HG03521 (cell line): ENCODE measurements at regions not wholly inside any gene's neighbourhood (a gene's known extent, or its start where the extent isn't known, plus 50 kb on each side); places are given as distances from the start of the nearest gene placed in this dataset.

Experiments
- ATAC-seq: cut with Tn5 transposase; IDR thresholded peaks from one replicate; pipeline ENCODE4 v1.9.1; 2021; ENCODE audit warnings: mild to moderate bottlenecking, moderate library complexity; ENCODE audit not compliant: unreplicated experiment

- ATAC-seq = no peak
Observed at GRCh38 chr10:88126699-88127098, 263.3 kb downstream of the PTEN start.

- ATAC-seq = no peak
Observed at GRCh38 chr10:88127269-88127668, 263.8 kb downstream of the PTEN start.

DNA sequence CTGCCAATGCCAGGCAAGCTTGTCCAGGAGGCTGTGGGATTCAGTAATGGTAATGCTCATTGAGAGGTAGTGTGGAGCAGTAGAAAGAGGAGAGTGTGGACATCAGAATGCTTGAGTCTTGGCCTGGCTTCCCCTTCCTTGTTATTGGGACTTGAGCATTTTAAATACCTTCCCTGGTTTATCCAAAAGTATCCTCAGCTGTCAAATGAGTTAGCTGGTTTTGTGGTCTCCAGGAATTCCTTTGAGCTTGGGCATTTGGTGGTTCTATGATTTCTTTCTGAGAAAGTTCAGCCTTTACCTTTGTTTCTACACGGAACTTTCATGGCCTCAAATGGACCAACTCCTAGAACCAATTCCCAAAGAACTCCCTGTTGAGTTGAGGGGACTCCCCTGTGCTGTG is 264.3 kb downstream of the PTEN start:
- ATAC-seq = no peak

DNA sequence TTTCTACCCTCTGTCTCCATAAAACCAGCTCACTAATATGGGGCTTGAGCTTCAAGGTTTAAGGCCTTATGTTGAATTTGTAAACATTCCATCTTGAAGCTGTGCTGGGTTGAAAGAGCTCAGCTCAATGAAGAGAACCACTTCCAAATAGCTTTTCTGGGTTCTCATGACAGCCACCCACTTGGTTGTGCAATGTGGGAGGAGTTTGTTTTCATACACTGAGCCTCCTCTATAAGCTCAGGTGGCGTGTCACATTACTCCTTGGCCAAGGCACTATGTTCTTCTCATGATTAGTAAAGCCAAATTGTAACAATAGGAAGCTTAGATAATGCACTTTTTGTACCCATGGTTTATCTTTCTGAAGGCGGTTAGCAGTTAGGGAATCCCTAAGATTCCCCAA is 265.6 kb downstream of the PTEN start:
- ATAC-seq = no peak

GRCh38 chr10:88130912-88131311 is 267.5 kb downstream of the PTEN start:
- no peak for ATAC-seq

- no peak for ATAC-seq
Observed at GRCh38 chr10:88131511-88132139, 268.2 kb downstream of the PTEN start.

- no peak for ATAC-seq
Observed at GRCh38 chr10:88136712-88137111, 273.3 kb downstream of the PTEN start.

GRCh38 chr10:88138319-88138848 is 275.0 kb downstream of the PTEN start:
- ATAC-seq = peak; percentile 84

- no peak for ATAC-seq
Observed at GRCh38 chr10:88147000-88147798, 283.8 kb downstream of the PTEN start.

DNA sequence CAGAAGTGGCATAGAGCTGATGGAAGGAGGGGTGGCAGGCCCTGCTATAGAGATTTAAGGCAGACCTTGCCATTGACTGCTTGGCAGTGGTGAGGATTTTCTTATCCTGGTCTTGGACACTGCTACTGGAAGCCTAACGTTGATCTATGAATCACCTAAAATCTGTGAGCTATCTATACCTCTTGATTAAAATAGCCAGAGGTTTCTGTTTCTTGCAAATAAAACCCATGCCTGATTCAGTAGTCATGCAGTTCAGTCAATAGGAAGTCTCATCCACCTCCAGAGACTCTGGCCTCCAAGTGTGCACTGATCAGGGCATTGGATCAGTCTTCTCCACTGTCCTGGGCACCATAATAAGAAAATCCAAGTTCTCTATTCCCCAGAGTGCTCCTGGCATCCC is 286.5 kb downstream of the PTEN start:
- no peak for ATAC-seq

GRCh38 chr10:88150339-88150738 is 286.9 kb downstream of the PTEN start:
- ATAC-seq = no peak

DNA sequence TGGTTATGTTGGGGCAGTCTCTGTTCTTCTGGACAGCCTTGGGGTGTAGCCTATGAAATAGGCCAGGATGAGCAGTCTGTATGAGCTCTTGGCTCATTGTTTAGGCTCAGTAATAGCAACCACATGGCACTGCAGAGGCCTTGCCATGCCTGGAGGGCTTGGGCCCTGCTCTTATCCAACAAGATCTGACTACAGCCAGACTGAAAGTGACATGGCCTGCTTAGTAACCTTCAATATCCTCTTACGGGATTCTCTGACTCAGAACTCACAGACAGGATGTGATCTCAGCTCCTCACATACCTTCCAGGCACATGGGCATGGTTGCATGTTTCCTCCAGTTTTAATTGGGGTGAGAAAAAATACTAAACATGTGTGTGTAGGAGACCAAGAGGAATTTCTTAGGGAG is 289.3 kb downstream of the PTEN start:
- ATAC-seq = no peak

GRCh38 chr10:88154596-88155250 is 291.3 kb downstream of the PTEN start:
- ATAC-seq = no peak

GRCh38 chr10:88156341-88156740 is 292.9 kb downstream of the PTEN start:
- no peak for ATAC-seq

DNA sequence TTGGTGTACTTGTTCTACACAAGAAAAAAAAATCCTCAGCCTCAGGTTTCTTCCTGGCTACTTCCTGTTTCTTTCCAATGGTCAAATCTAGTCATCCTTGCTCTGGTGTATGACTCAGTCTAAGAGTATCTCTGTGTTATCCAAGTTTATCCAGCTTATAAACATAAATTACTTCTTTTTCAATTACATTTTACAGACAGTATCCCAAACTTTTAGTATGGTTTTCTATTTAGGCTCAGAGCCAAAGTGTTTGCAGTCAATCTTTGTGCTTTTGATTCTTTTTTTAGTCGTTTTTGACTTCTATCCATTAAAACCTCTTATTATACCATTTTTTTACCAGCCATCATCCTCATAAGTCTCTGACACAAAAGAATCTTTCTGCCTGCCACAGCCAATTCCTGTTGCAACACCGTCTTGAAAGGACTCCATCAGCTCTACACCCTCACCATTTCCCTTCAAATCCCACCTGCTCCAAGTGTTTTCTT is 294.6 kb downstream of the PTEN start:
- no peak for ATAC-seq

DNA sequence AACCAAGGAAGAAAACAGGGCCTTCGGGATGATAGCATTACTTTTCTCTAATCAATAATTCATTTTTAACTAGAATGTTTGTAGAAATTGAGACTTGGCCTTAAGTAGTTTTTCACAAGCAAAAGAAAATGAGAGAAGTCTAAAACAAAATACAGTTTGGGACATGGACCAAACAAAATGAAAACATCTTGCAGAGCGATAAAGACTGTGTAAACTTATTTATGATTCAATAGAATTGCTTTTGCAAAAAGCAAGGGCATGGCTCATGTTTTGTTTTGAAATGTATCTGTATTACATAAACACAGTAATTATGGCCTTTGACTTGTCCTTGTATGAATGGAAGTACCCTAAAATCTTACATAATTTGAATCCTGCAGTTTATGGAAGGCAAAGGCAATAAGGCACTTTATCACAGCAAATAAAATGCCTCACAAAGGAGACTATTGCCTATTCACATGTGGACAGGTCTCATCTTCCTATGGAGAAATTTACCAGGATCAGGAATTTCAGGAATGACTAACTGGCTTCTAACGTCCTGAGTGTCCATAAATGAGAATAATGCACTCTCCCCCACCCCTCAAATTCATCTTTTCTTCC is 295.2 kb downstream of the PTEN start:
- ATAC-seq = no peak

DNA sequence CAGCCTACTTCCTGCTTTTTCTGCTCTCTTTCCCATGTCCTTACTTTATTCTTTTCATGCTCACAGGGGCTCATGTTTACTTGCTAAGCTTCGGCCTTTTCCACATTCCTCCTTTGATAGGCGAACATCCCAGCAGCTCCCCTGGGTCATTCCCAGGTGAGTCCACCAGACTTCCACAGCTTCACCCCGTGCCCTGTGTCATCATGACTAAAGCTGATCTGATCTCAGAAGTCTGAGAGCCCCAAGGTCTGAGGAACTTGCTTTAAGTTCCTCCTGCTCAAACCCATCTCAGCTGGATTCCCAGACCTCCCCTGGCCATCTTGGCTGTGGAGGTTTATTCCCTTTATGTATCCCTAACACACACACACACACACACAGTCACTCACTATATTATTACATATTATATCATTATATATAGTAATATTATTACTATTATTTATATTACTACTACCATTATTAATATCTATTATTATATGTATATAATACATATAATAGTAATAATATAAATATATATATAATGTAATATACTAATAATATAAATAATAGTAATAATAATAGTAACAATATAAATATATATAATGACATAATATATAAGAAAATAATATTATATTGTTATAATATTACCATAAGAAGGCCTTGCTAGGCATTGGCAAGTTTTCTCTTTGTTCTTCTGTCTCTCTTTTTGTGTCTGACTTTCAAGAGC is 295.9 kb downstream of the PTEN start:
- no peak for ATAC-seq

DNA sequence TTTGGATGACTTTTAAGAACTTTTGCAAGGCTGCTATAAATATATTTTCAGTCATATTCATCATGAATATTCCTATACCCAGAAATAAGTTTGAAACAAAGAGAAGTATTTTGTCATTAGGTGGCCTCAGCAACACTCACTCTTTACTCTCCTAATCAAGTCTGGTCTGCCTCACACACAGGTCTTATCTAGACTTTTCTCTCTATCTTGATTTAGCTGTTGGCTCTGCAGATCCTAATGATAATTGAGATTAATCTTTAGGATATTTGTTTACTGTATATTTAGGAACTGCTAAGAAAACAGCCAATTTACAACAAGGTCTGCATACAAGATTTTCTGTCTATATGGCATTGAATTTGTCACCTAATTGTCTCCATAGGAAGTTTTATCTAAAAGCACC is 297.6 kb downstream of the PTEN start:
- no peak for ATAC-seq

DNA sequence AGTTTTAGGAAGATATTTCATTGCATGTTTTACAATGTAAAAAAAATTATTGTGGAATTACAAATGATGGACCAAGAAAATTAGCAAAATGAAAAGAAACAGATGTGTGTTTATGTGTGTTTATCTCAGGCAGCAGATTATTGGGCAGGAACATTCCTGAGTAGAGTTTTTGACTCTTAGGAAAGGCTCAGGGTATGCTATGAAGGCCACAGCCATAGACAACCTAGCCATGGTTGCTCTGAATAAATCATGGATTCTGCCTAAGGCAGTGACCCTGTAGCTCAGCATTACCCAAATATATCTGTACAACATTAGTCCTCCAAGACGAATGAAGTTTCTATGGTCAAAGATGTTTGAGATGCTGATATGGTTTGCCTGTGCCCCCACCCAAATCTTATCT is 298.3 kb downstream of the PTEN start:
- ATAC-seq = no peak

DNA sequence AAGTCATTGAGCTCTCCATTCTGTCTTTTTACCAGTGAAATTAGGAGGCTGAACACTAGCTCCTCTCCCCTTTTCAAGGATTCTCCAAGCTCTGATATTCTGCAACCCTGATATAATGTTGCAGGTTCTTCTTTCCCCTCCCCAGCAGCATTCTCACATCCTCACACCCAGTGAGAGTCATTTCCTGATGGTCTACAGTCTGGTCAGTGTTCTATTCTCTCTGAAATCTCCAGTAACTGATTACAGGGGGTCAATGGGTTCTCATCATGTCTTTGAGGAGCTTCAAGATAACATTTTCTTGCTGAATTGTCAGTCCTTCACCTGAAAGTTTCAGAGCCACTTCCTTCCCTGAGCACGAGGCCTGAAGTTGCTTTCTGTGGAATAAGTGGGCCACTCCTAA is 299.4 kb downstream of the PTEN start:
- no peak for ATAC-seq

GRCh38 chr10:88163572-88163971 is 300.1 kb downstream of the PTEN start:
- no peak for ATAC-seq
